OCI-LY7 (cell line): ENCODE measurements at regions not wholly inside any gene's neighbourhood (a gene's known extent, or its start where the extent isn't known, plus 50 kb on each side); places are given as distances from the start of the nearest gene placed in this dataset.

Experiments used
- BruUV-seq: library from RNA; stranded (reverse); fragments of 400-500 nt; replicated peaks from 2 replicates; lab custom pipeline; 2021; lab: Mats Ljungman, UMichigan
- CTCF ChIA-PET: fragments of 300-600 bp; sonication (Branson Sonifier 250); formaldehyde crosslinking; loops from one replicate; lab custom pipeline; 2022; ENCODE audit warnings: antibody characterized with exemption; ENCODE audit not compliant: unreplicated experiment; lab: Charles Lee
- POLR2A ChIA-PET: fragments of 300-600 bp; sonication (Branson Sonifier 250); formaldehyde crosslinking; loops from one replicate; lab custom pipeline; 2022; ENCODE audit warnings: antibody characterized with exemption; lab: Charles Lee
- DNase-seq: peaks from one replicate; pipeline ENCODE4 v3.0.0-alpha.2; 2015; ENCODE audit warnings: low spot score
- H2AFZ ChIP-seq: fragments of 200-600 bp; sonication (generic), shearing (Covaris generic); 2 replicates; pipeline ENCODE4 v1.6.1; 2014; ENCODE audit warnings: mild to moderate bottlenecking, antibody characterized with exemption, low read length, moderate library complexity
- H3K27ac ChIP-seq: fragments of 200-600 bp; sonication (generic); 2 replicates; pipeline ENCODE4 v1.5.1; 2014; ENCODE audit warnings: mixed run types, low read depth, mild to moderate bottlenecking, moderate library complexity, low read length, inconsistent platforms; ENCODE audit not compliant: poor library complexity, severe bottlenecking
- H3K36me3 ChIP-seq: fragments of 200-600 bp; sonication (generic); 2 replicates; pipeline ENCODE4 v1.6.1; 2014; ENCODE audit warnings: mild to moderate bottlenecking, antibody characterized with exemption, low read length, moderate library complexity, mixed read lengths; ENCODE audit not compliant: insufficient read depth
- H3K4me1 ChIP-seq: fragments of 200-600 bp; sonication (generic); 2 replicates; pipeline ENCODE4 v1.5.1; 2014; ENCODE audit warnings: mild to moderate bottlenecking, low read length; ENCODE audit not compliant: insufficient read depth, poor library complexity, severe bottlenecking
- H3K4me2 ChIP-seq: fragments of 200-600 bp; sonication (generic); 2 replicates; pipeline ENCODE4 v1.6.1; 2014; ENCODE audit warnings: mild to moderate bottlenecking, low read length
- H3K4me3 ChIP-seq: fragments of 200-600 bp; sonication (generic); 2 replicates; pipeline ENCODE4 v1.5.1; 2014; ENCODE audit warnings: mild to moderate bottlenecking, low read depth, low read length; ENCODE audit not compliant: poor library complexity, severe bottlenecking
- H3K79me2 ChIP-seq: fragments of 200-600 bp; sonication (generic); 2 replicates; pipeline ENCODE4 v1.6.1; 2016; ENCODE audit warnings: low read depth, mild to moderate bottlenecking, low read length, moderate library complexity, mixed read lengths; ENCODE audit not compliant: insufficient read depth
- H3K9me2 ChIP-seq: fragments of 200-600 bp; sonication (generic); 2 replicates; pipeline ENCODE4 v1.6.1; 2016; ENCODE audit warnings: mild to moderate bottlenecking, low read length, mixed read lengths; ENCODE audit not compliant: insufficient read depth
- H3K9me3 ChIP-seq: fragments of 200-600 bp; sonication (generic); 2 replicates; pipeline ENCODE4 v1.6.1; 2014; ENCODE audit warnings: mild to moderate bottlenecking, mixed run types, low read length, mixed read lengths
- H4K20me1 ChIP-seq: fragments of 200-600 bp; sonication (generic); 2 replicates; pipeline ENCODE4 v1.6.1; 2014; ENCODE audit warnings: mild to moderate bottlenecking, antibody characterized with exemption, low read length, moderate library complexity, mixed read lengths; ENCODE audit not compliant: insufficient read depth
- EZH2phosphoT487 ChIP-seq: fragments of 200-600 bp; sonication (generic); IDR thresholded peaks from 2 replicates; pipeline ENCODE4 v1.6.1; 2018; ENCODE audit warnings: low read depth, borderline replicate concordance, mild to moderate bottlenecking, mixed run types, antibody characterized with exemption, low read length, moderate library complexity, mixed read lengths
- intact Hi-C: fragments of 100-400 bp; cut with micrococcal nuclease; formaldehyde crosslinking; loops from one replicate; pipeline ENCODE4 v1.10.0; 2022; ENCODE audit not compliant: unreplicated experiment
- TF ChIP-seq, protein P1 (sequence below): fragments of 200-600 bp; sonication (generic); conservative IDR thresholded peaks from 2 replicates; pipeline ENCODE4 v1.5.1; 2014; ENCODE audit warnings: mild to moderate bottlenecking, antibody characterized with exemption, low read length, moderate library complexity, mixed read lengths

DNA sequence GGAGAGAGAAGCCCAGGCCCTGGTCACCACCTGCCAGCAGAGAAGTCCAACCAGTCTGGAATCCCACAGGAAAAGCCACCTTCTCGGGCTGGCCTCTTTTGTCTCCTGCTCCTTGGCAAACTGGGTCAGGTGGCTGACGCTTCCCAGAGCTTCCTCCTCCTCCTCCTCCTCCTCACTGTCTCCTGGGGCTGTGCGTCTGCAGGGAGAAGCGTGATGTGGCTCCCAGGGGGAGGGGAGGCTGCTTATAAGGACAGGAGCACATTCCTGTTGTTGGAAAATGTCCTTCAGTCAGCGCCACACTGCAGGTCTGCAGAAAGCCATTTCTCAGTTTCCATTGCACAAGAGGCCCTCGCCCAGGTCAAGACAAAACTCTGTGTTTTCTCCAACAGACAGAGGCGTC lies 1316.5 kb downstream of the BRD1 start:
- CTCF ChIA-PET: no interaction called here

DNA sequence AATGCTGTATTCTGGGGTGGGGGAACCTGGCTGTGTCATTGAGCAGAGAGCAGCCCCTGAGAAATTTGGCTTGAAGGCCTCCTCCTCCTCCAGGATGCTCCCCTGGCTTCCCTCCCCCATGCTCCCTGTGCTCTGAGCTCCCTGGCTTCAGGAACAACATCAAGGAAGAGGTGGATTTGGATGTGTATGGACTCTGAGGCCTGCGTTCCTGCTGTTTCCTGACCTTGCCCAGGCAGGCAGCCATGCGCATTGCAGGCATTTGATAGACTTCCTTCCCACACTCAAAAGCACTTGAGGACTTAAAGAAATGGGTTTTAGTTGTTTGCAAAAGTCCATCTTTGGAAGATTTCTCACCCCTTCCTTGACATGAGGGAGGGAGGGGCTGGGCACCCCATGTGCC lies 1317.1 kb downstream of the BRD1 start:
- Histone ChIP-seq H3K9me2 (no peaks in the 10 kb centered on the region), H3K4me3 (no peak overlapping the region), H3K27ac (no peak overlapping the region), H3K4me2 (no peak overlapping the region), H3K9me3 (no peaks in the 10 kb centered on the region), H3K36me3 (no peaks in the 10 kb centered on the region), H4K20me1 (no peaks in the 10 kb centered on the region), H3K4me1 (no peaks in the 10 kb centered on the region), H2AFZ (no peak overlapping the region), H3K79me2 (no peaks in the 10 kb centered on the region)
- intact Hi-C loops: no loop called here
- ChIA-PET CTCF (no interaction called here), POLR2A (no interaction called here)
- no peak for TF ChIP-seq EZH2phosphoT487
- TF ChIP-seq, protein P1, sequence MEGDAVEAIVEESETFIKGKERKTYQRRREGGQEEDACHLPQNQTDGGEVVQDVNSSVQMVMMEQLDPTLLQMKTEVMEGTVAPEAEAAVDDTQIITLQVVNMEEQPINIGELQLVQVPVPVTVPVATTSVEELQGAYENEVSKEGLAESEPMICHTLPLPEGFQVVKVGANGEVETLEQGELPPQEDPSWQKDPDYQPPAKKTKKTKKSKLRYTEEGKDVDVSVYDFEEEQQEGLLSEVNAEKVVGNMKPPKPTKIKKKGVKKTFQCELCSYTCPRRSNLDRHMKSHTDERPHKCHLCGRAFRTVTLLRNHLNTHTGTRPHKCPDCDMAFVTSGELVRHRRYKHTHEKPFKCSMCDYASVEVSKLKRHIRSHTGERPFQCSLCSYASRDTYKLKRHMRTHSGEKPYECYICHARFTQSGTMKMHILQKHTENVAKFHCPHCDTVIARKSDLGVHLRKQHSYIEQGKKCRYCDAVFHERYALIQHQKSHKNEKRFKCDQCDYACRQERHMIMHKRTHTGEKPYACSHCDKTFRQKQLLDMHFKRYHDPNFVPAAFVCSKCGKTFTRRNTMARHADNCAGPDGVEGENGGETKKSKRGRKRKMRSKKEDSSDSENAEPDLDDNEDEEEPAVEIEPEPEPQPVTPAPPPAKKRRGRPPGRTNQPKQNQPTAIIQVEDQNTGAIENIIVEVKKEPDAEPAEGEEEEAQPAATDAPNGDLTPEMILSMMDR: no peak
- BruUV-seq: no TSS peak
- DNase-seq: no peak

More for the DNA sequence above, 1316.5 kb downstream of the BRD1 start:
- H3K4me1 ChIP-seq: no peaks in the 10 kb centered on the region
- H3K36me3 ChIP-seq: no peaks in the 10 kb centered on the region
- H4K20me1 ChIP-seq: no peaks in the 10 kb centered on the region
- POLR2A ChIA-PET: no interaction called here
- DNase-seq: no peak
- no peak for TF ChIP-seq EZH2phosphoT487
- TF ChIP-seq, protein P1: no peak
- H3K79me2 ChIP-seq: no peaks in the 10 kb centered on the region
- H3K27ac ChIP-seq: no peak overlapping the region
- no peak overlapping the region for H2AFZ ChIP-seq
- H3K9me3 ChIP-seq: no peaks in the 10 kb centered on the region
- H3K4me2 ChIP-seq: no peak overlapping the region
- intact Hi-C loops: no loop called here
- no TSS peak for BruUV-seq
- no peak overlapping the region for H3K4me3 ChIP-seq
- no peaks in the 10 kb centered on the region for H3K9me2 ChIP-seq

DNA sequence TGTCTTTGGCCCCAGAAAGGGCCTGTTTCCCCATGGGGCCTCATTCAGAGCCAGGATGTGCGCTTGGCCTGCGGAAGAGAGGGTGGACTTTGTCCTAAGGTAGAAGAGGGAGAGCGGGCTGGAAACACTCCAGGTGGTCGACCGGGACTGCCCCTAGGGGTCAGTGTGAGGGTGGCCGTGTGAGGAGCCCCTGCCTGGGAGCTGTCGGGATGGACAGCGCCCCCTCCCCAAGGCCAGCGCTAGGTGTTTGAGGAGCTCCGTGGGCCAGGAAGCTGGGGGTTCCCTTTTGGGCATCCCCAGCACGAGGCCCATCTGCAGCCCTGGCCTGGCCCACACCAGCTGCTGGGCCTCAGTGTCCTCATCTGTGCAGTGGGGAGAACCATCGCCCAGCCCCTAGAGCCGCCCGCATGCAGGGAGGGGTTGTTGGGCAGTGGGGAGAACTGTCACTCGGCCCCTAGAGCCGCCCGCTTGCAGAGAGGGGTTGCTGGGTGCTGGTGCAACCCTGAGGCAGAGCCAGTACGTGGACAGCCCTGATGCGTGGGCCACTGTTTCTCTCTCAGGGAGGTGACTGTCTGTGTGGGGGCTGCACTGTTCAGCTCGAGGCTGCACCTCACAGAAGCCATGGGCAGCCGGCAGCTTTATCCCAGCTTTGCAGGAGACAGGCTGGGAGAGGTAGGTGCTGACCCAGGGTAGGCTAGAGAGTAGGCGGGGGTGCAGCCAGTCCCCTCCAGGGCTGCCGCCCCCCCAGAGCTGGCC lies 1319.9 kb downstream of the BRD1 start:
- POLR2A ChIA-PET: no interaction called here
- intact Hi-C loops: no loop called here
- TF ChIP-seq, protein P1: no peak
- no peak for TF ChIP-seq EZH2phosphoT487

More for the DNA sequence above, 1319.9 kb downstream of the BRD1 start:
- CTCF ChIA-PET: no interaction called here
- BruUV-seq: no TSS peak
- no peak for DNase-seq
- Histone ChIP-seq H3K4me3 (no peak overlapping the region), H4K20me1 (no peaks in the 10 kb centered on the region), H3K36me3 (no peaks in the 10 kb centered on the region), H3K4me1 (no peaks in the 10 kb centered on the region), H3K79me2 (no peaks in the 10 kb centered on the region), H3K9me2 (no peaks in the 10 kb centered on the region), H3K9me3 (no peaks in the 10 kb centered on the region), H2AFZ (no peak overlapping the region), H3K4me2 (no peak overlapping the region), H3K27ac (no peak overlapping the region)
